ENCODE measurements at regions not wholly inside any gene's neighbourhood (a gene's known extent, or its start where the extent isn't known, plus 50 kb on each side); places are given as distances from the start of the nearest gene placed in this dataset.
"Not testable (repeated sequence)": the region's sequence is repeated elsewhere in the genome, so short reads cannot be mapped to it uniquely, and the experiment has no call there.

- H3K4me1 Mint-ChIP-seq (ENCODE audit: low read depth); DNase-seq; CTCF ChIA-PET; H3K4me3 Mint-ChIP-seq; H3K36me3 Mint-ChIP-seq (ENCODE audit: low read depth); H3K27me3 Mint-ChIP-seq (ENCODE audit: low read depth); H3K9me3 Mint-ChIP-seq; H3K27ac Mint-ChIP-seq; intact Hi-C loops (cut with micrococcal nuclease): not testable (repeated sequence)
Measured at GRCh38 chr2:192412866-192413265, 218.1 kb upstream of the TMEFF2 start.

DNA sequence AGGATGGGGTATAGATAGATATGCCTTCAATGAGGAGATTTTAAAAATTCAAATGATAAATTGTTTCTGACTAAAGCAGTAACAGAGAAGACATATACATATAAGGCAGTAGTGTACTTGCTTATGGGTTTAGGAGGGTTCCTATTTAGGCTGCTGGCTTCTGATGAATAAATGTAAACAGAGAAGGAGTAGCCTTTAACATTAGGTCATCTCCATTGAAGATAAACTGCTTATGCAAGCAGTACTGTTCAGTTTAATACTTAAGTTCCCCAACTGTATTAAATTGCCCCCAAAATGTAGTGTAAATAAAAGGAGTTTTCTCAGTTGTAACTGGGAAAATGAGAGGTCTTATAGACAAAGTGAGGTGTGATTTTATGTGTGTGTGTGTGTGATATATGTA is 217.7 kb upstream of the TMEFF2 start:
- intact Hi-C loops (cut with micrococcal nuclease) = no loop called here
- no peak for DNase-seq
- H3K36me3 Mint-ChIP-seq (ENCODE audit: low read depth) = no peaks in the 10 kb centered on the region
- no peak overlapping the region for H3K4me3 Mint-ChIP-seq
- H3K27ac Mint-ChIP-seq = no peak overlapping the region
- H3K9me3 Mint-ChIP-seq = no peaks in the 10 kb centered on the region
- H3K27me3 Mint-ChIP-seq (ENCODE audit: low read depth) = no peaks in the 10 kb centered on the region
- CTCF ChIA-PET = no interaction called here
- no peaks in the 10 kb centered on the region for H3K4me1 Mint-ChIP-seq (ENCODE audit: low read depth)

DNA sequence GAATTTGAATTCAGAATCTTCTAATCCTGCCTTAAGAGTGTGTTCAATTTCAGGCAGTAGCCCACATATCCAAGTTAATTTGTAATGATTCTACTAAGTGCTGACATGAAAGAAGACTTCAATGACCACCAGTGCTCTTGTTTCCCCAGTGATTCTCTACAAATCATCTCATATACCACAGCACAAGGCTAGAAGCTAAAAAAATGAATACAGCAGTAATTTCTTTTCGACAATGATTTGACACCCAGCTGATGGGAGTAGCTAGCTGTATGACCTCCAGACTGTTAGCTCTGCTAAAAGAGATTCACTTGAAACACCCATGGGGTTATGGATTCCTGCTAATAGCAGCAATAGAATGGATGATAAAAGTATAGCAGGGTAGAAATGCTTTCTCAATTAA is 217.0 kb upstream of the TMEFF2 start:
- Mint-ChIP-seq H3K9me3 (no peaks in the 10 kb centered on the region), H3K4me3 (no peak overlapping the region), H3K4me1 (ENCODE audit: low read depth) (no peaks in the 10 kb centered on the region), H3K36me3 (ENCODE audit: low read depth) (no peaks in the 10 kb centered on the region), H3K27ac (no peak overlapping the region), H3K27me3 (ENCODE audit: low read depth) (no peaks in the 10 kb centered on the region)
- CTCF ChIA-PET = no interaction called here
- intact Hi-C loops (cut with micrococcal nuclease) = no loop called here
- no peak for DNase-seq

DNA sequence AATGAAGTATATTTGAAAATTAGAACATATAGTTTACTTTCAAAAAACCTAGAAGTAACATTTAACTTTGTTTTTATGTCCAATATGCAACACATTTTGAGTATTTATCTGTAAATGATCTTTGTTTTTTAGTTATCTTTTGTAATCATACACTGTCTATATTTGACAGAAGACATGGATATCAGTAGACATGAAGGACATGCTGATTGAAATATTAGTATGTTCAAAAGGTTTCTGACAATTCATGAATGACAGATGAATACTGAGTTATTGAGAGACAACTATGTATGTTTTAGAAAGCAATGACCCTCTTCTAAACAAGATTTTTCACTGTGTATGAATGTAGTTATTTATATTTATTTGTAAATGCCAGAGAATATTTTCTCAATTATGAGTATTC is 215.6 kb upstream of the TMEFF2 start:
- CTCF ChIA-PET = no interaction called here
- Mint-ChIP-seq H3K4me1 (ENCODE audit: low read depth) (no peaks in the 10 kb centered on the region), H3K4me3 (no peak overlapping the region), H3K36me3 (ENCODE audit: low read depth) (no peaks in the 10 kb centered on the region), H3K9me3 (no peaks in the 10 kb centered on the region), H3K27ac (no peak overlapping the region), H3K27me3 (ENCODE audit: low read depth) (no peaks in the 10 kb centered on the region)
- intact Hi-C loops (cut with micrococcal nuclease) = no loop called here
- DNase-seq = no peak

GRCh38 chr2:192407692-192408091 is 213.0 kb upstream of the TMEFF2 start:
- H3K36me3 Mint-ChIP-seq (ENCODE audit: low read depth) = no peaks in the 10 kb centered on the region
- H3K27me3 Mint-ChIP-seq (ENCODE audit: low read depth) = no peaks in the 10 kb centered on the region
- H3K27ac Mint-ChIP-seq = no peak overlapping the region
- no peaks in the 10 kb centered on the region for H3K4me1 Mint-ChIP-seq (ENCODE audit: low read depth)
- no peaks in the 10 kb centered on the region for H3K9me3 Mint-ChIP-seq
- H3K4me3 Mint-ChIP-seq = no peak overlapping the region
- intact Hi-C loops (cut with micrococcal nuclease) = no loop called here
- DNase-seq = no peak
- CTCF ChIA-PET = no interaction called here

- CTCF ChIA-PET = no interaction called here
- Mint-ChIP-seq H3K4me3 (no peak overlapping the region), H3K9me3 (peaks cover 7% of the 10 kb centered on the region), H3K27ac (no peak overlapping the region), H3K36me3 (ENCODE audit: low read depth) (no peaks in the 10 kb centered on the region), H3K4me1 (ENCODE audit: low read depth) (no peaks in the 10 kb centered on the region), H3K27me3 (ENCODE audit: low read depth) (no peaks in the 10 kb centered on the region)
- intact Hi-C loops (cut with micrococcal nuclease) = no loop called here
- no peak for DNase-seq
Measured at GRCh38 chr2:192398236-192398635, 203.5 kb upstream of the TMEFF2 start.

DNA sequence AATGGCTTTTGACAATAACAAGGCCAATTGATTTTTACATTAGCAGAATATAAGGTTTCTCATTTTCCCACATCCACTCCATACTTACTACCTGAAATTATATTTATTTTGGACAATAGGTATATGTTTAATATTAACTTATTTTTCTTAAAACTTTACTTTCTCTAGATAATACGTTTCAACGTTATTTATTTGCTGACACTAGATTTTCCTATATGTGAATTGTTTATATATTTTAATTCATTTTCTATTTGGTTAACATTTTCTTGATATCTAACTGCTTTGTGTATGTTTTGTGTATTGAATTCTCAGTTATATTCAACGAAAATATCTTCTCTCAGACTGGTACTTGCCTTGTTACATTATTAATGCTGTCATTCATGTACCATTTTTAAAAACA is 199.9 kb upstream of the TMEFF2 start:
- Mint-ChIP-seq H3K4me1 (ENCODE audit: low read depth) (no peaks in the 10 kb centered on the region), H3K9me3 (peaks cover 7% of the 10 kb centered on the region), H3K36me3 (ENCODE audit: low read depth) (no peaks in the 10 kb centered on the region), H3K4me3 (no peak overlapping the region), H3K27me3 (ENCODE audit: low read depth) (no peaks in the 10 kb centered on the region), H3K27ac (no peak overlapping the region)
- intact Hi-C loops (cut with micrococcal nuclease) = no loop called here
- no peak for DNase-seq
- CTCF ChIA-PET = no interaction called here

- Mint-ChIP-seq H3K36me3 (ENCODE audit: low read depth) (no peaks in the 10 kb centered on the region), H3K4me1 (ENCODE audit: low read depth) (no peaks in the 10 kb centered on the region), H3K27ac (no peak overlapping the region), H3K9me3 (peaks cover 1% of the 10 kb centered on the region), H3K4me3 (no peak overlapping the region), H3K27me3 (ENCODE audit: low read depth) (no peaks in the 10 kb centered on the region)
- no peak for DNase-seq
- CTCF ChIA-PET = no interaction called here
- intact Hi-C loops (cut with micrococcal nuclease) = no loop called here
Measured at GRCh38 chr2:192391041-192391440, 196.3 kb upstream of the TMEFF2 start.

DNA sequence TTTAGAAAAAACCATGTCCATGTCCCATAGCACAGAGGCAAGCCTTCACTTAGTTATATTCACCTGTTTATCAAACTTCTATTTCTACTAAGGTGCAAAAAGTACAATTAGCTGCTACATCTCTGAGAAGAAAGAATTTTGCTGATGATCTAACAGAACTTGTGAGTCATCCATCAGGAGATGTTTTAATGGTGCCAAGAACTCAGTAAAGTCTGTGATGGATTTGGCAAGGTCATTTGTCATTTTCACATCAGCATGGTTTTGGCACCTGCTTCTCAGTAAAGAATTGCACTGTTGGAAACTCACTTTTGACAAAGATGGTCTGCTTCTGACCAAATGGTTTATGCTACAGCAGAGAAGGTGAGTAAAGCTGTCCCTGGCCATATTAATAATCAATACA is 195.7 kb upstream of the TMEFF2 start:
- DNase-seq = no peak
- Mint-ChIP-seq H3K27me3 (ENCODE audit: low read depth) (no peaks in the 10 kb centered on the region), H3K36me3 (ENCODE audit: low read depth) (no peaks in the 10 kb centered on the region), H3K27ac (no peak overlapping the region), H3K4me1 (ENCODE audit: low read depth) (no peaks in the 10 kb centered on the region), H3K9me3 (peaks cover 3% of the 10 kb centered on the region), H3K4me3 (no peak overlapping the region)
- CTCF ChIA-PET = no interaction called here
- intact Hi-C loops (cut with micrococcal nuclease) = no loop called here

DNA sequence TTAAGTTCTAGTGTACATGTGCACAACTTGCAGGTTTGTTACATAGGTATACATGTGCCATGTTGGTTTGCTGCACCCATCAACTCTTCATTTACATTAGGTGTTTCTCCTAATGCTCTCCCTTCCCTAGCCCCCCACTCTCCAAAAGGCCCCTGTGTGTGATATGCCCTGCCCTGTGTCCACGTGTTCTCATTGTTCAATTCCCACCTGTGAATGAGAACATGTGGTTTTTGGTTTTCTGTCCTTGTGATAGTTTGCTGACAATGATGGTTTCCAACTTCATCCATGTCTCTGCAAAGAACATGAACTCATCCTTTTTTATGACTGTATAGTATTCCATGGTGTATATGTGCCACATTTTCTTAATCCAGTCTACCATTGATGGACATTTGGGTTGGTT is 189.5 kb upstream of the TMEFF2 start:
- H3K9me3 Mint-ChIP-seq; DNase-seq; H3K4me3 Mint-ChIP-seq; intact Hi-C loops (cut with micrococcal nuclease); H3K27ac Mint-ChIP-seq; H3K36me3 Mint-ChIP-seq (ENCODE audit: low read depth); H3K4me1 Mint-ChIP-seq (ENCODE audit: low read depth); H3K27me3 Mint-ChIP-seq (ENCODE audit: low read depth); CTCF ChIA-PET: not testable (repeated sequence)

DNA sequence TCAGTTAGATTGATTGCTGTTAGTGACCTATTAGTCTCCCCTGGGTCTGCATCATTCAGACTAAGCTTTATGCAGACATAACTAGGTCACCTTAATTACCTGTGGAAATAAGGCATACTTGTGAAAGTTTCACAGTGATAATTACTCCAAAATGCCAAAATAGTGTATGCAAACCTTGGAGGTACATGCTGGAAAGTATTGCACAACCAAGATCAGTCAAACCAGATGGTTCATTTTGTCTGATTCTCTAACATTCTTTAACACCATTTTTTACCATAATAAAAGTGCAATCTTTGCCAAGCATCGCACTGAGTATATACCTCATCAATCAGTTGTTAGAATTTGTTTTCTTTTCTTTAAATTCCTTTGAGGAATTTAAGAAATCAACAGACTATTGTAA is 186.3 kb upstream of the TMEFF2 start:
- H3K4me3 Mint-ChIP-seq = no peak overlapping the region
- H3K27ac Mint-ChIP-seq = no peak overlapping the region
- H3K9me3 Mint-ChIP-seq = peaks cover 5% of the 10 kb centered on the region
- no peaks in the 10 kb centered on the region for H3K36me3 Mint-ChIP-seq (ENCODE audit: low read depth)
- intact Hi-C loops (cut with micrococcal nuclease) = no loop called here
- CTCF ChIA-PET = no interaction called here
- H3K27me3 Mint-ChIP-seq (ENCODE audit: low read depth) = no peaks in the 10 kb centered on the region
- no peaks in the 10 kb centered on the region for H3K4me1 Mint-ChIP-seq (ENCODE audit: low read depth)
- no peak for DNase-seq

DNA sequence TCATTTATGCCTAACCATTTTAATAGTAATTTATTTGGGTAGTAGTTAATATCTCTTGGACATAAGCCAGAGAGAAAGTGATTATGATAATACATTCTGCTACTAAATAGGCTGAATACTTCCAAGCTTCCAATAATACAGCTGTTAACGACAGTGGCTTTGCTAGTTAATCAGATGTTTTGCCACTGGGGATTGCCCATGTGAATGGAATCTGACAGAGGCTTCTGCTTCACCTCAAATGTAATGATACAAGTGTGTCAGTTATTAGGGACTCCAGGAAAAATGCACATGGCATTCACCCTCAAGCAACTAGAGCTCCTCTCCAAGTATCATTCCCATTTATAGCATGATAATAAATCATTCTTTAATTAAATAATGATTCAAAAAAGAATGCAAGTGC is 185.0 kb upstream of the TMEFF2 start:
- Mint-ChIP-seq H3K4me1 (ENCODE audit: low read depth) (no peaks in the 10 kb centered on the region), H3K27me3 (ENCODE audit: low read depth) (no peaks in the 10 kb centered on the region), H3K9me3 (peaks cover 3% of the 10 kb centered on the region), H3K27ac (no peak overlapping the region), H3K4me3 (no peak overlapping the region), H3K36me3 (ENCODE audit: low read depth) (no peaks in the 10 kb centered on the region)
- no peak for DNase-seq
- intact Hi-C loops (cut with micrococcal nuclease) = no loop called here
- CTCF ChIA-PET = no interaction called here

DNA sequence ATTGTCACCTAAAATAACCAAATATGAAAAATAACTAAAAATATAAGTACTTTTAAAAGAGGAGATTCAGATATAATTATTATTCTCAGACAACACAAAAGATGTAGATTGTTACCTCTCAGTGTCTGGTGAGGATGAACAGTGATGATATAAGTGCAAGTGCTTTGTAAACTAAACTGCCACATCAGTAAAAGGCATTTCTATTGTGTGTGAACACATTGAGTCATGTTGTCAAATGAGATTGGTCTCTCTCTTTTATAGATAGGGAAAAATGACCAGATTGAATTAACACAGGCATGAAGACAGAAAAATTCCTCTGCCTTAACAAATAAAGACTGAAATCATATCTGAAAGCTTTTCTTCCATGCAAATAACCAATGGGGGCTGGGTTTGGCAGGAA is 182.4 kb upstream of the TMEFF2 start:
- Mint-ChIP-seq H3K9me3 (no peaks in the 10 kb centered on the region), H3K36me3 (ENCODE audit: low read depth) (no peaks in the 10 kb centered on the region), H3K4me1 (ENCODE audit: low read depth) (no peaks in the 10 kb centered on the region), H3K4me3 (no peak overlapping the region), H3K27me3 (ENCODE audit: low read depth) (no peaks in the 10 kb centered on the region), H3K27ac (no peak overlapping the region)
- intact Hi-C loops (cut with micrococcal nuclease) = no loop called here
- DNase-seq = no peak
- CTCF ChIA-PET = no interaction called here

DNA sequence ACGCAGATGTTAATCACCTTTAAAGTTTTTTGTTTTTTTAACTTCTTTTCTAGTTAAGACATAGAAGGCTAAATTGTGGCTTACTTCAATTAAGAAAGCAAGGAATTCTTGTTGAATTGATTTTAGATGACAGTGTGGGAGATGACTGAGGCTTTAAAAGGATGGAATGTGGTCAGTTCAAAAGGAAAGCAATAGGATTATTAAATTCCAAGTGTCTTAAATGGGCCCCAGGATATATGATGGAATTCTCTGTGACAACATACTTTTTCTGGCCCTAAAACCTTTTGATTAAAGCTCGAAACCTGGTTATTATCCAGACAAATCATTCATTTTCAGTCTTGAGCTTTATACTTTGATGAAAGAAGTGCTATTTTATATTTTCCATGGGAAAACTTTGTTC is 179.0 kb upstream of the TMEFF2 start:
- Mint-ChIP-seq H3K36me3 (ENCODE audit: low read depth) (no peaks in the 10 kb centered on the region), H3K27me3 (ENCODE audit: low read depth) (no peaks in the 10 kb centered on the region), H3K27ac (no peak overlapping the region), H3K9me3 (no peaks in the 10 kb centered on the region), H3K4me1 (ENCODE audit: low read depth) (no peaks in the 10 kb centered on the region), H3K4me3 (no peak overlapping the region)
- no peak for DNase-seq
- CTCF ChIA-PET = no interaction called here
- intact Hi-C loops (cut with micrococcal nuclease) = no loop called here

Data from activated naive CD4-positive, alpha-beta T cell treated with anti-CD3 and anti-CD28 coated beads for 36 hours (primary cell).